Stimulated activated CD8-positive, alpha-beta memory T cell treated with anti-CD3 and anti-CD28 coated beads, Interleukin-15, amount 100 ng/mL, for 48 hours (primary cell): ENCODE measurements at regions not wholly inside any gene's neighbourhood (a gene's known extent, or its start where the extent isn't known, plus 50 kb on each side); places are given as distances from the start of the nearest gene placed in this dataset.

ENCODE experiments used
- DNase-seq, 2 donors: peaks; one replicate each; pipeline ENCODE4 v3.0.0-alpha.2; 2020; ENCODE audit warnings: low read depth in 2 of 2

- DNase-seq: no peak
Observed at GRCh38 chr11:13104619-13105236, 95.6 kb downstream of the RASSF10 start.

GRCh38 chr11:13105237-13105844 is 96.2 kb downstream of the RASSF10 start:
- no peak for DNase-seq

GRCh38 chr11:13107544-13108044 is 98.5 kb downstream of the RASSF10 start:
- DNase-seq: no peak

GRCh38 chr11:13108416-13108815 is 99.3 kb downstream of the RASSF10 start:
- DNase-seq: no peak

GRCh38 chr11:13109616-13110015 is 100.5 kb downstream of the RASSF10 start:
- DNase-seq: no peak

- no peak for DNase-seq
Observed at GRCh38 chr11:13110145-13110544, 101.0 kb downstream of the RASSF10 start.

GRCh38 chr11:13110929-13111812 is 102.1 kb downstream of the RASSF10 start:
- no peak for DNase-seq

- DNase-seq: no peak
Observed at GRCh38 chr11:13111813-13112130, 102.7 kb downstream of the RASSF10 start.

- DNase-seq: no peak
Observed at GRCh38 chr11:13114566-13115379, 105.7 kb downstream of the RASSF10 start.

GRCh38 chr11:13115380-13115675 is 106.2 kb downstream of the RASSF10 start:
- DNase-seq: no peak

- DNase-seq: no peak
Observed at GRCh38 chr11:13116491-13116890, 107.4 kb downstream of the RASSF10 start.

GRCh38 chr11:13117344-13117743 is 108.2 kb downstream of the RASSF10 start:
- DNase-seq: no peak

GRCh38 chr11:13118194-13118593 is 109.1 kb downstream of the RASSF10 start:
- DNase-seq: no peak

- DNase-seq: no peak
Observed at GRCh38 chr11:13118650-13119049, 109.5 kb downstream of the RASSF10 start.

GRCh38 chr11:13119361-13119760 is 110.2 kb downstream of the RASSF10 start:
- no peak for DNase-seq

- DNase-seq: no peak
Observed at GRCh38 chr11:13119941-13120520, 110.9 kb downstream of the RASSF10 start.

- DNase-seq: no peak
Observed at GRCh38 chr11:13120691-13121090, 111.6 kb downstream of the RASSF10 start.

- no peak for DNase-seq
Observed at GRCh38 chr11:13126430-13126829, 117.3 kb downstream of the RASSF10 start.

- DNase-seq: no peak
Observed at GRCh38 chr11:13127161-13127560, 118.0 kb downstream of the RASSF10 start.

GRCh38 chr11:13128354-13128753 is 119.2 kb downstream of the RASSF10 start:
- DNase-seq: no peak

- DNase-seq: no peak
Observed at GRCh38 chr11:13134066-13134465, 125.0 kb downstream of the RASSF10 start.

GRCh38 chr11:13134886-13135285 is 125.8 kb downstream of the RASSF10 start:
- DNase-seq: no peak
